Activated CD4-positive, alpha-beta T cell treated with anti-CD3 and anti-CD28 coated beads, Interleukin-2, Interleukin-4, amounts not matched to agents 100 ng/mL and 50 ng/mL, durations not matched to agents 16 hours and 8 hours (primary cell): ENCODE measurements at regions not wholly inside any gene's neighbourhood (a gene's known extent, or its start where the extent isn't known, plus 50 kb on each side); places are given as distances from the start of the nearest gene placed in this dataset.
"Not testable (repeated sequence)": the region's sequence is repeated elsewhere in the genome, so short reads cannot be mapped to it uniquely, and the experiment has no call there.

Source experiments
- DNase-seq: peaks from one replicate; pipeline ENCODE4 v3.0.0-alpha.2; 2020; ENCODE audit warnings: low spot score

DNA sequence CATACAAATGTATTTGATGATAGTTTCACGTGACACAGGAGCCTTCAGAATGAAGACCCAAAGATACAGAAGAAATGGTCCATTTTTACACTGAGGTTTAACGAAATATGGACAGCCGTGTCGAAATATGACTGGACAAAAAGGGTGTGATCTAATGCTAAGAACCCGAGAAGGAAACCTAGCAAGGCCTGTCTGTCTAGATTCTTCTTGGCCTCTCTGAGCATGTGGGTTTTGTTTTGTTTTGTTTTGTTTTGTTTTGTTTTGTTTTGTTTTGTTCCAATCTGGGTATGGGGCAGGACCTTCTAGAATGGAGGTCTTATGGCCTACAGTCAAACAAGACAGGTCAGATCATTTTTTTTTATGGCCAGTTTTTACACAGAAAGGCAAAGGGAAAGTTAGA, 242.7 kb upstream of the STT3B start:
- no peak for DNase-seq

DNA sequence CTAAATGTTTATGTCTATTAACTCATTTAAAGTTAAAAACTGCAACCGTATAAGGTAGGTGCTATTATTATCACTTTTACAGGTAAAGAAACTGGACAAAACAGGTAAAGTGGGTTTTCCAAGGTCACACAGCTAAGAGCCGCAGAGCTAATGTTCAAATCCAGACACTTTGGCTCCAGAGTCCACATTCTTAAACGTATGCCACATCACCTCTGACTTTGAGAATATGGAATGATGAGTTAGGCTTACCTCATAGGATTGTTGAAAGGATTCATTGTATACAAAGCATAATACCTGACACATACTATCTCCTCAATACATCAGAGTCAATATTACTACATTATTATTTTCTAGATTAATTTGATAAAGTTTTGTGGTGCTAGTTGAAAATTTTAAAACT, 240.9 kb upstream of the STT3B start:
- DNase-seq = no peak

DNA sequence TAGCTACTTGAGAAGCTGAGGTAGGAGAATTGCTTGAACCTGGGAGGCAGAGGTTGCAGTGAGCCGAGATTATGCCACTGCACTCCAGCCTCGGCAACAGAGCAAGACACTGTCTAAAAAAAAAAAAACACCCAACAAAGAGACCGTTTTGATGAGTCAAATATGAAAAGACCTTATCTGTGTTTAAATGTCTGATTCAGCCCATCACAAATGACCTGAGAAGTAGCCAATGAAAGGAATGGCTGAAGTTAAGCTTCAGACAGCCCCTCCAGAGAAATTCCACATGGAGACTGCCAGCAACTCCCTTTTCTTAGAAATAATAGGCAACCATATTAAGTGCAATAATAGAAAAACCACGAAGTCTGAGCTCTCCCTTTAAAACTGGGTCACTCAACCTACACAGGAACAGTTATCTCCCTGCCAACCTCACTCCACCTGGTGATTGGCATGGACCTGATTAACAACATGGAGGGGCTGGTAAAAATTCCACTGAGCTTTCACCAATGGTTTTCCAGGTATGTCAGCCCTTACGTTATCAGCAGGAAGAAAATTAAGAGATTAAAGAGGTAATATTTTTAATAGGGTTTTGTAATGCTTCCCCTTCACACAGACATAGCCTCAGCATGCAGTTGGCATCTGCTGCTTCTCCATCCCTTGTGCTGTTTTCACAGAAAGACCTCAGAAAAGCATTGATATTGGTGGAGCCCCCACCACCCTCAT, 238.1 kb upstream of the STT3B start:
- DNase-seq = no peak

DNA sequence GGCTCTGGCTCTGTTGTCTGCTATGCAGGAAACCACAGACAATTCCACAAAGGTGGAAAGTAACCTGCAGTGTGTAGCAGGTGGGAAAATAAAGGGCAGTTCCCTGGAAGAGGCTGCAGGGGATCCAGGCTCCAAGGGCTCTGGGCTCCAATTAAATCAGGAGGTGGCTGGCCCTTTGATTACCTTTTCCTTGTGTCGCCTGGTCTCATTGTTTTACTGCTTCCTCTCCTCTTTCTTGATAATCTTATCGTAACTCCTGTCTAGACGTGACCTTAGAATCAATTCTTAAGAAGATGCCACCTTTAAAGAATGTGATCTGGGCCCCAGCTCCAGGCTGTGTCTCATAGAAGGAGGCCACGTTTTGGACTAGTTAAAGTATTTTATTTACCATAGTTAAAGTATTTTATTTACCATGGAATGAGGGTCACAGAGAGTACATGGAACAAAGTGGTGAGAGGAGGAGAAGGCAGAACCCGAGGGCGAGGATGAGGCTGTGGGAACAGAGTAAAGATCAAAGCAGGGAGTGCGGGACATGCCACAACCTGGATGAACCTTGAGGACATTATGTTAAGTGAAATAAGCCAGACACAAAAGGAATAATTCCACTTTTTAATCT, 237.5 kb upstream of the STT3B start:
- DNase-seq = no peak

DNA sequence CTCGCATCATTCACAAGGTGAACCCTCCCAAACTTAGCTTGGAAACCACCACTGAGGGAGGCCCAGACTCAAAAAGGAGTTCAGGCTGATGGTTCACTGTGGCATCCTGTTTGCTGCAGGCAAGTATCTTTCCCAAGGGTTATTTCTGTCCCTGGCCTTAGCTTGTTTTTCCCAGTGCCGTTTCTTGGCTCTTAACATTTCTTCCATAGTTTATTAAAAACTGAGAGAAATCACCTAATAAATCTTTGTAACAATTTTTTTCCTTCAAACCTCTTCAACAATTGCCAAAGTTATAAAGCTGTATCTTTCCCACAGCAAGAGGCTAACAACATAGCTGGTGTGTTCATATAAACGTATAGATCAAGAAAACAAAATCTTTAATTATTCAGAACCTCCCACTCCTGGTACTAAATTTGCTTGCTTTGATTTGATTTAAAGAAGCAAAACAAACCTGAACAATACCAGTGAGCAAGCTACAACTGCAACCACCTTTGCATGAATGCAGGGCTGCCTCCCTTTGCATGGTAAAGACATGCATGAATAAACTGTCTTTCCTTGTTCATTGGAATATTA, 234.9 kb upstream of the STT3B start:
- no peak for DNase-seq

DNA sequence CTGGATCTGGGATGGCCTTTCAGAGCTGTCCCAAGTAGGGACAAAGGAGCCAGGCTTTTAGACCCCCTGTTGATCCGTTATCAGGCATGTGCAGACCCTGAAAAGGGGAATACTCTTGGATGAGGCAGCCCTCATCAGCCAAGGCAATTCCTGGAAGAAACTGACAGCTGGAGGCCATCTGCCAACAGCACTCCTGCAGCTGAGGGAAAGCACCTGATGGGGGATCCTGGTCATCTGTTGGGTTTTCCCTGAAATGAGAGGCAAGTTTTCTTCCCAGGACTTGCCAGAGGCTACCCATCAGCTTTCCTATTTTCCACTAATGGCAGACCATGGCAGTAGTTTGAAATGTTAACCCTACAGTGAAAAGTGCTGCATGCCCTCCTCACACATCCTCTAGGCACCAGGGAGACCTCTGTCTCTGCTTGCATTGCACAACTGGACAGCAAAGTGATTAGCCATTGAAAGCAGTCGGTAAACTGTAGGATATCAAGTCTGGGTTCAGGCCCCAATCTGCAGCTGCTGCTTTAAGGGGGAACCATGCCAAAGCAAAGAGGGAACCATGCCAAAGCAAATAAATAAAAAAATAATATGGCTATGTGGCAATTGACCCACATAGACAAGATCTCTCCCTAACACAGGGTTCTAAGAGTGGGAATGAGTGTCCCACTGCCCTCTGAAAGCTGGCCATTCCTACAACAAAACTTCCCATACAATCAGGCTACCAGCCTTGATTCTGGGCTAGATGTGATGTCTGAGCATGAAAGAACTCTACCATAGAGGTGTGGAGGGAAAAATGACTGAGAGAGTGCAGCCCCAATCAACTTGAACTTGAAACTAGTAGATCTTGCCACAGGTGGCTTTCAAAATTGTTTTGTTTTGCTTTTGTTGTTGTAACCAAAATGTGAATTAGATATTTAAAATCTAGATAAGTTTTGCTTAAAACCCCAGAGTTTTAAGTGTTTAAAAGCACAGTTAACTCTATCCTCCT, 232.0 kb upstream of the STT3B start:
- no peak for DNase-seq

DNA sequence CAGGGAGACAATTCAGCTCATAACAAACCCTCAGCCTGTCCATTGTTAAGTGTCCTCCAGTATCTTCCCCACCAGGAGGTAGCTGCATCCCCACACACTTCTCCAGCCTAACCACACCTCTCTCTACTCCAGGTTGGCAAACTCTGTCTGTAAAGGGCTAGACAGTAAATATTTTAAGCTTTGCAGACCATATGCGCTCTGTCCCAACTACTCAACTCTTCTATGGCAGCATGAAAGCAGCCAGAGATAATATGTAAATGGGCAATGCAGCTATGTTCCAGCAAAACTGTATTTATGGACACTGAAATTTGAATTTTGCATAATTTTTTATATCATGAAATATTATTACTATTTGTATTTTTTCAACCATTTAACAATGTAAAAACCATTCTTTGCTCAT, 230.4 kb upstream of the STT3B start:
- DNase-seq = no peak

DNA sequence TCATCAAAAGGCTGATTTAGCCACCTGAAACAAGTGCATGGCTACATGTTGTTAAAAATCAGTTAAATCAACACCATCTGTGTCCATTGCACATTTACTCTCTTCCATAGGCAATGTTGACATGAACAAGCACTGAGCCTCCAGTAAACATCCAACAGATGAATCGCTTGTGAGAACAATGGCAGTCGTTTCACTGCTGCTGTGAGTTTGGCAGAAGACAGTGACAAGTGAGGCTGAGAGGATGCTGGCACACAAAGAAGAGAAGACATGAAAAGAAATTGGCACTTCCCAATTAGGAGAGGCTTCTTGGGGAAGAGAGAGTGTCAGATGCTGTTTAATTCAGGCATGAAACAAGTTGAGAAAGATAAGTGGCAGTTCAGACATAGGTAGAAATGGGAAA, 227.4 kb upstream of the STT3B start:
- DNase-seq = no peak

DNA sequence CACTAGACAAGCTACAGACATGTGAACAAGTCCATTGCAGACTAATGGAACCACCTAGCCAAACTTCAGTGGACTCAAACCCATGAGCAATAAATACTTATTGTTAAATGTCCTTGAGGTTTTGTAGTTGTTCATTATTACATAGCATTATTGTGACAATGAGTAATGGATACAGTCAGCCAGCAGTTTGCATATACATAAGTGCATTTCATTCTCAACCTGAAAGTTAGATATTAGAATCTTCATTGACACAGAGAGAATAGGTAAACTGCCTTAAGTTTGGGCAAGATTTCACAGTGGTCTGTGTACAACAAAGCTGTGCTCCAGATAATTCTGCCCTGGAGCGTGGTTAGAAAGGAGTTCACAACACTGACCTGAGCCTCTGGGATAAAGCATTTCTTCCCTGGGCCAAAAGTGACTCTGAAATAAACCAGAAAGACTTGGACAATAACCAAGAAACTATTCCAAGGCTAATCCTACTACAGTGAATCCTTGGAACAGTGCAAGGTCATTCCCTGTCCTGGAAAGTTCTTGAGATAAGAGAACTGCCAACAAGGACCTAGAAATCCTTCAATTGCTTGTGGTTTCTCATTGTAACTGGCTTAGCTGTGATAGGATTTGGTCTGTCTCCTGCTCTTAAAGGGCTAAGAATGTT, 225.5 kb upstream of the STT3B start:
- no peak for DNase-seq

DNA sequence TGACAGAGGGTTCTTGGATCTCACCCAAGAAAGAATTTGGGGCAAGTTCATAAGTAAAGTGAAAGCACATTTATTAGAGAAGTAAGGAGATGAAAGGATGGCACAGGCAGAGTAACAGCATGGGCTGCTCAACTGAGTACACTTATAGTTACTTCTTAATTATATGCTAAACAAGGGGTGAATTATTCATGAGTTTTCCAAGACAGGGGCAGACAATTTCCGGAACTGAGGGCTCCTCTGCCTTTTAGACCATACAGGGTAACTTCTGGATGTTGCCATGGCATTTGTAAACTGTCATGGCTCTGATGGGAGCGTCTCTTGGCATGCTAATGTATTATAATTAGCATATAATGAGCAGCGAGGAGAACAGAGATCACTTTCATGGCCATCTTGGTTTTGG, 221.2 kb upstream of the STT3B start:
- no peak for DNase-seq

DNA sequence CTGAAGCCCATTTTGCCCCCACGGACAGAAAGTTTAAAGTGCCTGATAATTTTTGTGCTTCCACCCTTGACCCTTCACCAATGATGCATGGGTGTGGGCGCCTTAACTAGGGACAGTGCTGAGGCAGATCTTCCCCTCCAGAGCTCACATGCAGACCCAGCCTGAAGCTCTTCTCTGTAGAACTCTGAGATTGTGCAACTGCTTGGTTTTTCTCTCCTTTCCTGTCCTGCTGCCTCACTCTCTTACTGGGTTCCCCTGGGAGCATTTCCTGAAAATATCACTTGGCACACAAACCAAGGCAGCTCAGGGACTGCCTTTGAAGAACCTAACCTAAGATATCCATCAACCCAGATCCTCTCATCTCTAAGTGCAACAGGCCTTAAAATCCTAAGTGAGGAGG, 220.3 kb upstream of the STT3B start:
- no peak for DNase-seq

DNA sequence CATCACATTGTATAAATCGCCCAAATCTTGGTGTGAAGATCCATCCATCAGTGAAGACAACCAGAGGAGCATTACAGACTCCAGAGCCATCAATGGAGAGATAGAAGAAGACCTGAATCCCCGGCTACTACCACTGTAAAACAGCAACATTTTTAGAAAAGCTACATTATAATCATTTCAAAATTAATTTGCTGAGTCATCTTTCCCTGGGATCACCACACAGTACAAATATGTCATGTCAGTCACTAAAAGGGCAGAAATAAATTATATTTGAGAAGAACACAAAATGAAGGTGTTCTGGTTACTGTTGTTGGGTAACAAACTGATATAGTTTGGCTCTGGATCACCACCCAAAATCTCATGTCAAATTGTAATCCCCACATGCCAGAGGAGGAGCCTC, 218.5 kb upstream of the STT3B start:
- no peak for DNase-seq

DNA sequence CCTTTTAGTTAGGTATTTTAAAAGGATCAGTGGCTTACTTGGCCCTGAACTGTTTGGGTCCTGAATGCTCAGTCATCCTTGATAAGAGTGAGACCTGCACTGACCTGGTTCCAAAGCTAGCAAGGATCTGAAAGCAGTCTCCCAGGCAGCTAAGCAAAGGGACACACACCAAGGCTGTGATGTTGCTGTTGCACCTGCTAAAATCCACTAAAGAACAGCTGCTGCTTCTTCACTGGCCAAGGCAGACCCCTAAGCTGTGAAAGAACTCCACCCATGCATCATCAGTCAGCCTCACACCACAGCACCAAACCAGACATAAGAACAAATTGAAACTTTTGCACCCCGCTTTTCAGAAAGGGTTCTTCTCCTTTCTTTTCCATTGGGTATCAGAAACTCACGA, 213.4 kb upstream of the STT3B start:
- no peak for DNase-seq

DNA sequence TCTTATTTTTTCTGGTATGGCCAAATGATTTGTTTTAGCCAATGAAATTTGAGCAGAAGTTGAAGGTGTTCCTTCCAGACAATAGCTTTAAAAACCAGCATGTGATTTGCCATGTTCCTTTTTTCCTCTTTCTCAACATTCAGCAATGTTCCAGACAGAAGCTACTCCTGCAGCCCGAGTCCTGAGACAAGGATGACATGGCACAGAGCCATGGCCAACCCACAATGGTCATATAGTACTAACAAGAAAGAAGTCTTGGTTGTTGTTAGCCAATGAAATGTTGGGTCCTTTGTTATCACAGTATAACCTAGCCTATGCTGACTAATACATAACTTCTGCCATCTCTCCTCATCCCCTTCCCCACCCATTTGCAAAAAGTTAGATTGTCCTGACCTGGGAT, 211.1 kb upstream of the STT3B start:
- DNase-seq = no peak

DNA sequence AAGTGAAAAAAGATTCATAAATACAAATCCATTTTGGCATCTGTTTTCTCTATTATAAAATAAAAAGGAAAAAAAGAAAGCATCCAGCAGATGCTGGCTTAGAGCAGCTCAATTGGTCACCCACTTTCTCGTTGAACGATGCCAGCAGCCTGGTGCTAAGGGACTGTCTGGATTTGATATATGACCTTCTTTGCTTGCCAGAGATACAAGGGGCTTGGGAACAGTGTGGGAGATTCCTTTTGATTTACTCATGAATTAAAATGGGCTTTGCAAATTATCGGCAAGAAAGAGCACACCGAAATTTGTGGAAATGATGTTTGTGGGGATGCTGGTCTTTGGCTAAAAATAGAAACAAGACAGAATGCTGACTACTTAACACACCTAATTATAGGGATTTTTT, 210.3 kb upstream of the STT3B start:
- no peak for DNase-seq

DNA sequence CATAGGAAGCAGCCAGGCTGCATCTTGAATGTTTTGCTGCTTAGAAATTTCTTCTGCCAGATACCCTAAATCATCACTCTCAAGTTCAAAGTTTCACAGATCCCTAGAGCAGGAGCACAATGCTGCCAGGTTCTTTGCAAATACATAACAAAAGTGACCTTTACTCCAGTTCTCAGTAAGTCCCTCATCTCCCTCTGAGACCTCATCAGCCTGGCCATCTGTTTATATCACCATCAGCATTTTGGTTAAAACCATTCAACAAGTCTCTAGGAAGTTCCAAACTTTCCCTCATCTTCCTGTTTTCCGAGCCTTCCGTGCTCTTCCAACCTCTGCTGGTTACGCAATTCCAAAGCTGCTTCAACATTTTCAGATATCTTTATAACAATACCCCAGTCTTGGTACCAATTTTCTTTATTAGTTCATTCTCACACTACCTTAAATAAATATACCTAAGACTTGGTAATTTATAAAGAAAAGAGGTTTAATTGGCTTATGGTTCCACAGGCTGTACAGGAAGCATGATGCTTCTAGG, 204.8 kb upstream of the STT3B start:
- DNase-seq = not testable (repeated sequence)

DNA sequence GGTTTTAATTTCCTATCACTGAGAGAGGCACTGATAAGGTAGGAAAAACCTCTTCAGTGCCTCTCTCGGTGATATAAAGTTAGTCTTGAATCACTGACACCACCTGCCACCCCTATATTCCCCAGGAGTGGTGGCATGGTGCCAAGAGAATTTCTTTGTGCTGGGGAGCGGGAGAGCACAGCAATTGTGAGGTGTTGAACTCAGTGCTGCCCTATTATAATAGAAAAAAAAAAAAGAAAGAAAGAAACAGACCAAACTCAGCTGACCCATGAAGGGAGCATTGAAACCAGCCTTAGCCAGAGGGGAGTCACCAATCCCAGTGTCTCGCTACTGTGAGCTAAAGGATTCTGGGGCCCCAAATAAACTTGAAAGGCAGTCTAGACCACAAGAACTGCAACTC, 201.4 kb upstream of the STT3B start:
- DNase-seq = no peak

DNA sequence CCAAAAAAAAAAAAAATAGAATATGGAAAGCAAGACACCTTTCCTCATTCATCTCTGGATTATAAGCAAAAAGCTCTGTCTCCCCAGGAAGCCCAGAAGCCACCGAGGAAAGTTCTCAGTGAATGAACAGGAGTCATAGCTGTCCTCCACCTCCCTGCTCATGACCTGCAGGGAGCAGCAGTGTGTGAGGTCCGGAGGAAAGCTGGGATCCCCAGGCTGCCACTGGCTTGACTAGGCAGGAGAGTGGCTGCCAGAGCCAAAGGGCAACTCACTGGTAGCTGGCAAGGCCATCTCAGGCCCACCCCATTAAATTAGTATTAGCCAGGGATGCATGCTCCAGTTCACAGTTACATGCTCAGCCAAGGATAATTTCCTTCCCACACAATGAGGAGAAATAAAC, 191.6 kb upstream of the STT3B start:
- DNase-seq = no peak

DNA sequence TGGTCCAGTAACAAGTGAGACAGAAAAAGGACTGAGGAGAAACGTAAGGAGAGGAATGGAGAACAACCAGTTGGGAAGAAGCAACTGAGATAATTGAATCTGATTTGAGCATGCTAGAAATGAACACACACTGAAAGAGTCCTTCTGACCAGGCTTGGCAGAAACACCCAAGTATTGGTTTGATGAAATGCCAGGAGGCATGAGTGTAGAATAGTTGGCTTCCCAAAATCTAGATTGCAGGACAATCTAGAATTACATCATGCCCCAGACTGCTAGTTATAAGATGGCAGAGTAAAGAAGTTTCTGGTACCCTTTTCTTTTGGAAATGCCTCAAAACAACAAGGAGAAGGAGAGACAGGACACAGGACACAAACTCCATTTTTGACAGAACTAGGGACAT, 189.7 kb upstream of the STT3B start:
- no peak for DNase-seq

DNA sequence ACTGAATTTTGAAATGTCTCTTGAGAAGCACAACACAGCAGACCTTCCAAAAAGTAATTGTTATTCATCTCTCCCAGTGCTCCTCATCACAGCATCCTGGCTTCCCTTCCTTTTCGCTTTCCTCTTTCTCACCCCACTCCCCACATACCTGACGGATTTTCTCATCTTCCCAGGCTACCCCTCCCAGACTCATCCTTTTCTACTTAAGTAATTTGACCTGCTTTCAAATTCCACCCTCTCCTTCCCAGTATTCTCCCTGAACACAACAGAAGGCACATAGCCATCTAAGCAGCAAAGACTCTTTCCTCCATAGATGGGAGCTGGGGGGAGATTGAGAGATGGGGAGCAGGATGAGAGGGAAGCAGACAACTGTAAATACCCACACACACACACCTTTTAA, 187.1 kb upstream of the STT3B start:
- DNase-seq = no peak

DNA sequence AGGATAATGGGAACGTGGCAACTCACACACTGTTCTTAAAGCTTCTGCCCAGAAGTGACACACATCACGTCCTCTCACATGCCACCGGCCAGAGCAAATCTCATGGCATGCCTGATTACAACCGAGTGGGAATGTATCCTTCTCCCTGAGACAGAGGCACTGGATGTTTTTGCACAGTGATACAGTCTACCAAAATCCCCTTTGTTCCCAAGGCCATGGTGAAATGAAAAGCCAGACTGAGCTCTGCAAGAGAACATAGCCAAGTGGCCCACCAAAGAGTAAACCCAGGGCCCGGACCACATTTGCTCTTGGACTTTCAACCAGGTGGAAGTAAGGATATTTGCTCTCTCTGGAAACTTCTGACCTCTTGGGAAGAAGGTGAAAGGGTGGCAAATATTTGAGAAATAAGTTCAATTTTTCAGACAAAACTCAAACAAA, 186.2 kb upstream of the STT3B start:
- DNase-seq = no peak
